ENCODE measurements at regions not wholly inside any gene's neighbourhood (a gene's known extent, or its start where the extent isn't known, plus 50 kb on each side); places are given as distances from the start of the nearest gene placed in this dataset.

GRCh38 chr10:130230036-130230435 is 93.8 kb downstream of the GLRX3 start:
- TF ChIP-seq POLR2AphosphoS5 (IDR thresholded peaks at IDR 0.05) (no peak), CTCF (IDR thresholded peaks at IDR 0.05 in 8 of 11, conservative IDR thresholded peaks at IDR 0.05 in 3 of 11) (no peak), POLR2A (IDR thresholded peaks at IDR 0.05) (no peak)
- intact Hi-C loops (cut with DNase I; ENCODE audit: low total_unique reads): no loop called here
- WGBS, 5 donors: 86 to 100% (median 96%) methylated on average over 5 of the region's 5 CpGs
- Histone ChIP-seq H3K27ac (no peak overlapping the region), H3K4me1 (no peaks in the 10 kb centered on the region), H3K36me3 (no peaks in the 10 kb centered on the region), H3K4me3 (no peak overlapping the region), H3K9me3 (peaks cover 0 to 38% (median 14%) of the 10 kb centered on the region in 8 donors), H3K27me3 (replicated peaks in 1 of 7) (no peaks in the 10 kb centered on the region)
- DNase-seq: peak; percentile 44

- intact Hi-C loops (cut with DNase I; ENCODE audit: low total_unique reads): no loop called here
- peaks cover 0 to 37% (median 14%) of the 10 kb centered on the region in 8 donors for H3K9me3 ChIP-seq
- H3K27me3 ChIP-seq (replicated peaks in 1 of 7): no peaks in the 10 kb centered on the region
- no peaks in the 10 kb centered on the region for H3K4me1 ChIP-seq
- 79 to 81% (median 80%) methylated on average over 6 of the region's 6 CpGs for WGBS, 5 donors
- no peaks in the 10 kb centered on the region for H3K36me3 ChIP-seq
- H3K27ac ChIP-seq: no peak overlapping the region
- peak; percentile 41 for DNase-seq
- no peak overlapping the region for H3K4me3 ChIP-seq
- TF ChIP-seq POLR2A (IDR thresholded peaks at IDR 0.05) (no peak), CTCF (IDR thresholded peaks at IDR 0.05 in 8 of 11, conservative IDR thresholded peaks at IDR 0.05 in 3 of 11) (no peak), POLR2AphosphoS5 (IDR thresholded peaks at IDR 0.05) (no peak)
These were observed 94.4 kb downstream of the GLRX3 start for GRCh38 chr10:130230611-130231010.

- Histone ChIP-seq H3K36me3 (no peaks in the 10 kb centered on the region), H3K9me3 (peaks cover 0 to 32% (median 14%) of the 10 kb centered on the region in 8 donors), H3K4me3 (no peak overlapping the region), H3K27me3 (replicated peaks in 1 of 7) (no peaks in the 10 kb centered on the region), H3K27ac (no peak overlapping the region), H3K4me1 (no peaks in the 10 kb centered on the region)
- intact Hi-C loops (cut with DNase I; ENCODE audit: low total_unique reads): no loop called here
- 86 to 93% (median 89%) methylated on average over 15 of the region's 15 CpGs for WGBS, 5 donors
- TF ChIP-seq CTCF (IDR thresholded peaks at IDR 0.05 in 8 of 11, conservative IDR thresholded peaks at IDR 0.05 in 3 of 11) (no peak), POLR2A (IDR thresholded peaks at IDR 0.05) (no peak), POLR2AphosphoS5 (IDR thresholded peaks at IDR 0.05) (no peak)
- peak; percentile 71 for DNase-seq
These were observed 95.1 kb downstream of the GLRX3 start for GRCh38 chr10:130231251-130231741.

- DNase-seq: peak; percentile 68
- WGBS, 5 donors: 87 to 89% (median 87%) methylated on average over 27 to 28 of the region's 28 CpGs
- intact Hi-C loops (cut with DNase I; ENCODE audit: low total_unique reads): no loop called here
- no peak overlapping the region for H3K27ac ChIP-seq
- no peaks in the 10 kb centered on the region for H3K36me3 ChIP-seq
- peaks cover 0 to 21% (median 9%) of the 10 kb centered on the region in 8 donors for H3K9me3 ChIP-seq
- H3K4me1 ChIP-seq: no peaks in the 10 kb centered on the region
- H3K4me3 ChIP-seq: no peak overlapping the region
- TF ChIP-seq POLR2AphosphoS5 (IDR thresholded peaks at IDR 0.05) (no peak), POLR2A (IDR thresholded peaks at IDR 0.05) (no peak), CTCF (IDR thresholded peaks at IDR 0.05 in 8 of 11, conservative IDR thresholded peaks at IDR 0.05 in 3 of 11) (no peak)
- no peaks in the 10 kb centered on the region for H3K27me3 ChIP-seq (replicated peaks in 1 of 7)
These were observed 96.2 kb downstream of the GLRX3 start for GRCh38 chr10:130232166-130233034.
